Lung (tissue), 11 donors: ENCODE measurements at regions not wholly inside any gene's neighbourhood (a gene's known extent, or its start where the extent isn't known, plus 50 kb on each side); places are given as distances from the start of the nearest gene placed in this dataset.

ENCODE experiments used
- ATAC-seq: fragments of 200-7000 bp; cut with Tn5 transposase; one replicate; pipeline ENCODE4 v1.9.1; 2020; ENCODE audit warnings: moderate number of reproducible peaks; ENCODE audit not compliant: insufficient read depth, low FRiP score
- DNase-seq, 3 donors: peaks; one replicate each; pipeline ENCODE4 v3.0.0-alpha.2; 2013 to 2017
- H3K27ac ChIP-seq, 2 donors: one replicate each; pipeline ENCODE4 v1.5.1; 2013; ENCODE audit warnings: mild to moderate bottlenecking in 2 of 2, moderate library complexity in 2 of 2, control low read depth in 1 of 2, inconsistent platforms in 1 of 2, low read depth in 1 of 2, low read length in 1 of 2
- H3K27me3 ChIP-seq, 3 donors: one replicate each; pipeline ENCODE4 v1.5.1; 2013; ENCODE audit warnings: low read length in 2 of 3; ENCODE audit not compliant: control insufficient read depth in 3 of 3, insufficient read depth in 3 of 3
- H3K36me3 ChIP-seq, 4 donors: one replicate each; pipeline ENCODE4 v1.5.1; 2013; ENCODE audit warnings: low read length in 4 of 4, mild to moderate bottlenecking in 1 of 4, moderate library complexity in 1 of 4; ENCODE audit not compliant: control insufficient read depth in 4 of 4, insufficient read depth in 4 of 4
- H3K4me1 ChIP-seq, 5 donors: one replicate each; pipeline ENCODE4 v1.5.1; 2013; ENCODE audit warnings: low read length in 5 of 5, mild to moderate bottlenecking in 2 of 5, moderate library complexity in 1 of 5; ENCODE audit not compliant: control insufficient read depth in 5 of 5, insufficient read depth in 5 of 5
- H3K4me3 ChIP-seq: one replicate; pipeline ENCODE4 v1.5.1; 2013; ENCODE audit warnings: mild to moderate bottlenecking, control low read depth, moderate library complexity
- H3K9ac ChIP-seq, 2 donors: one replicate each; pipeline ENCODE4 v1.5.1; 2013; ENCODE audit warnings: low read length in 2 of 2, control low read depth in 1 of 2; ENCODE audit not compliant: insufficient read depth in 1 of 2
- H3K9me3 ChIP-seq, 4 donors: one replicate each; pipeline ENCODE4 v1.5.1; 2013; ENCODE audit warnings: low read length in 3 of 4, mild to moderate bottlenecking in 1 of 4, moderate library complexity in 1 of 4; ENCODE audit not compliant: control insufficient read depth in 4 of 4, insufficient read depth in 3 of 4
- CTCF ChIP-seq: IDR thresholded peaks from 2 replicates; pipeline ENCODE4 v1.5.1; 2012; ENCODE audit warnings: mild to moderate bottlenecking; ENCODE audit errors: control extremely low read depth, extremely low read depth
- WGBS, 2 donors: extraction: QIAGEN DNeasy Blood & Tissue Kit; methylation state at CpG; one replicate each; pipeline ENCODE4 v1.1.7; 2013; 5-methylcytosine and 5-hydroxymethylcytosine counted together
- donor health status: control.
- donor health status: control.
- donor health status: Bipolar disorder and iron deficiency.
- donor health status: healthy.
- donor health status: DM: yes; HTN: yes; CAD: no.

- H3K36me3 ChIP-seq = no peaks in the 10 kb centered on the region
- H3K4me1 ChIP-seq = no peaks in the 10 kb centered on the region
- H3K27ac ChIP-seq = no peak overlapping the region
- ATAC-seq (no peak), DNase-seq (no peak)
- TF ChIP-seq CTCF = no peak
- no peaks in the 10 kb centered on the region for H3K9me3 ChIP-seq
- H3K4me3 ChIP-seq = no peak overlapping the region
- H3K9ac ChIP-seq = no peak overlapping the region
- no peaks in the 10 kb centered on the region for H3K27me3 ChIP-seq
- 71 to 84% methylated on average over 3 of the region's 3 CpGs for WGBS, 2 donors
Observed at GRCh38 chr18:60643009-60643408, 270.4 kb upstream of the MC4R start.

DNA sequence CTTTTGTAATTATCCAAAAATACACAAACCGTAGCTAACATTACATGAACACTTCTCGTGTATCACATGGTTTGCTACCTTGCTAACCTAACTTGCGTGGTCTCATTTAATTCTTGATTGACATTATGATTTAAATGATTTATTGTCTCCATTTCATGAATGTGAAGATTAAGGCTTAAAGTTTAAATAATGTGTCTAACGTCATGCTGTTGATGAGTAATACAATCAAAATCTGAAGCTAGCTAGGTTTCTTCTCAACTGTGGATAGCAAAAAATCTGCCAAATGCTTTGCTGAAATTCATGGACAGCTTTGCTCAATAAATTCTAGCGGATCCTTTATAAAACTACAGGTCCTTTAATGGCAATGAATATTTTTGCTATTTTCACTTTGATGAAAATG is 274.1 kb upstream of the MC4R start:
- ATAC-seq = no peak
- TF ChIP-seq CTCF = no peak
- WGBS, 2 donors = 80 to 83% methylated on average over 5 of the region's 5 CpGs

DNA sequence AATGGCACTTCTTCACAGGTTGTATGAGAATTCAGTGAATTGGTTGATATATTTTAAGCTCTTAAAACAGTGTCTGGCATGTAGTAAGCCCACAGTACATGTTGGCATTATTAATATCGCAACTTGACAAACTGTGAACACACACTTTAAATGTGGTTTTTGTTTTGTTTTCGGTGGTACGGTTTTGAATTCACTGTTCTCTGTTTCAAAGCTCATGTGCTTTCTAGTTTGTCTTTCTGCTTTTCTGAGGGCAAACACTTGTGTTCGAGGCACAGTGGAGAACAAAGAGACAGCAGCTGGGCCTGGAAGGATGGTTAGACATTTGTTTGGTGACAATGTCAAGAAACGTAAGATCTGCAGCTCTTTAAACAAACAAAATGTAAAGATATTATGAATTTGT is 276.5 kb upstream of the MC4R start:
- no peak for TF ChIP-seq CTCF
- no peak for ATAC-seq
- Histone ChIP-seq H3K4me3 (no peak overlapping the region), H3K36me3 (no peaks in the 10 kb centered on the region), H3K27ac (no peak overlapping the region), H3K4me1 (no peaks in the 10 kb centered on the region), H3K27me3 (no peaks in the 10 kb centered on the region), H3K9ac (no peak overlapping the region), H3K9me3 (no peaks in the 10 kb centered on the region)
- WGBS, 2 donors = 57 to 64% methylated on average over 5 of the region's 5 CpGs
- DNase-seq = no peak

More for the DNA sequence above, 274.1 kb upstream of the MC4R start:
- no peaks in the 10 kb centered on the region for H3K27me3 ChIP-seq
- no peaks in the 10 kb centered on the region for H3K9me3 ChIP-seq
- no peak overlapping the region for H3K4me3 ChIP-seq
- H3K4me1 ChIP-seq = no peaks in the 10 kb centered on the region
- no peak overlapping the region for H3K27ac ChIP-seq
- no peak for DNase-seq
- H3K9ac ChIP-seq = no peak overlapping the region
- no peaks in the 10 kb centered on the region for H3K36me3 ChIP-seq

GRCh38 chr18:60649842-60650536 is 277.4 kb upstream of the MC4R start:
- DNase-seq (no peak), ATAC-seq (no peak)
- H3K27ac ChIP-seq = no peak overlapping the region
- H3K4me1 ChIP-seq = no peaks in the 10 kb centered on the region
- TF ChIP-seq CTCF = no peak
- 47 to 67% methylated on average over 3 of the region's 3 CpGs for WGBS, 2 donors
- no peaks in the 10 kb centered on the region for H3K9me3 ChIP-seq
- no peaks in the 10 kb centered on the region for H3K36me3 ChIP-seq
- no peak overlapping the region for H3K9ac ChIP-seq
- no peaks in the 10 kb centered on the region for H3K27me3 ChIP-seq
- no peak overlapping the region for H3K4me3 ChIP-seq
